GM10266 (cell line): ENCODE measurements at regions not wholly inside any gene's neighbourhood (a gene's known extent, or its start where the extent isn't known, plus 50 kb on each side); places are given as distances from the start of the nearest gene placed in this dataset.
"Not testable (repeated sequence)": the region's sequence is repeated elsewhere in the genome, so short reads cannot be mapped to it uniquely, and the experiment has no call there.

ENCODE experiments used
- DNase-seq: peaks from one replicate; pipeline ENCODE4 v3.0.0; 2012; ENCODE audit errors: extremely low spot score
- CTCF ChIP-seq: IDR thresholded peaks from 2 replicates; pipeline ENCODE4 v1.5.1; 2012; ENCODE audit warnings: mild to moderate bottlenecking, low read depth; ENCODE audit not compliant: control insufficient read depth, insufficient read depth; ENCODE audit errors: missing control alignments

- DNase-seq: no peak
- no peak for TF ChIP-seq CTCF
Observed at GRCh38 chr20:58040447-58041290, 187.8 kb downstream of the ANKRD60 start.

- no peak for TF ChIP-seq CTCF
- no peak for DNase-seq
Observed at GRCh38 chr20:58039274-58040092, 189.0 kb downstream of the ANKRD60 start.

GRCh38 chr20:58038123-58038654 lies 190.3 kb downstream of the ANKRD60 start:
- no peak for TF ChIP-seq CTCF
- DNase-seq: no peak

GRCh38 chr20:58037631-58038030 lies 190.8 kb downstream of the ANKRD60 start:
- DNase-seq: no peak
- no peak for TF ChIP-seq CTCF

- no peak for DNase-seq
- TF ChIP-seq CTCF: no peak
Observed at GRCh38 chr20:58033026-58033536, 195.4 kb downstream of the ANKRD60 start.

GRCh38 chr20:58032599-58032998 lies 195.9 kb downstream of the ANKRD60 start:
- no peak for DNase-seq
- TF ChIP-seq CTCF: no peak

- DNase-seq: not testable (repeated sequence)
Observed at GRCh38 chr20:58031350-58031749, 197.1 kb downstream of the ANKRD60 start.
